AG04450 (cell line): ENCODE measurements at regions not wholly inside any gene's neighbourhood (a gene's known extent, or its start where the extent isn't known, plus 50 kb on each side); places are given as distances from the start of the nearest gene placed in this dataset.

Experiments used
- CTCF ChIA-PET: fragments of 300-600, 350-600 bp; formaldehyde crosslinking; extraction: SDS; loops from one replicate; lab custom pipeline; 2022; ENCODE audit warnings: antibody characterized with exemption, inconsistent platforms; lab: Charles Lee
- POLR2A ChIA-PET: fragments of 350-600 bp; formaldehyde crosslinking; extraction: SDS; loops from one replicate; lab custom pipeline; 2021; ENCODE audit warnings: antibody characterized with exemption, inconsistent platforms; lab: Yijun Ruan, JAX
- DNase-seq: peaks from one replicate; pipeline ENCODE4 v3.0.0-alpha.2; 2011; ENCODE audit warnings: low read depth, low spot score
- H3K27ac ChIP-seq: one replicate; pipeline ENCODE4 v1.5.1; 2012; ENCODE audit warnings: low read depth, low read length, control low read depth
- H3K27me3 ChIP-seq: one replicate; pipeline ENCODE4 v1.6.0; 2012; ENCODE audit warnings: low read length; ENCODE audit not compliant: control insufficient read depth, insufficient read depth
- H3K4me3 ChIP-seq: 2 replicates; pipeline ENCODE4 v1.5.1; 2011; ENCODE audit warnings: mild to moderate bottlenecking, low read depth, low read length, control low read depth
- H3K9me3 ChIP-seq: 2 replicates; pipeline ENCODE4 v1.5.1; 2012; ENCODE audit warnings: low read length; ENCODE audit not compliant: control insufficient read depth, insufficient read depth
- CTCF ChIP-seq: IDR thresholded peaks from 2 replicates; pipeline ENCODE4 v1.5.1; 2011; ENCODE audit warnings: low read depth, low read length, control low read depth, inconsistent platforms

GRCh38 chr5:56492812-56493211, 259.7 kb upstream of the ANKRD55 start:
- no peaks in the 10 kb centered on the region for H3K27me3 ChIP-seq
- CTCF ChIA-PET = interaction anchor here (0.6 kb wide), 1 partner anchor 556 kb away, joined by 3 read pairs; no protein-coding TSS in a partner anchor
- TF ChIP-seq CTCF = no peak

DNA sequence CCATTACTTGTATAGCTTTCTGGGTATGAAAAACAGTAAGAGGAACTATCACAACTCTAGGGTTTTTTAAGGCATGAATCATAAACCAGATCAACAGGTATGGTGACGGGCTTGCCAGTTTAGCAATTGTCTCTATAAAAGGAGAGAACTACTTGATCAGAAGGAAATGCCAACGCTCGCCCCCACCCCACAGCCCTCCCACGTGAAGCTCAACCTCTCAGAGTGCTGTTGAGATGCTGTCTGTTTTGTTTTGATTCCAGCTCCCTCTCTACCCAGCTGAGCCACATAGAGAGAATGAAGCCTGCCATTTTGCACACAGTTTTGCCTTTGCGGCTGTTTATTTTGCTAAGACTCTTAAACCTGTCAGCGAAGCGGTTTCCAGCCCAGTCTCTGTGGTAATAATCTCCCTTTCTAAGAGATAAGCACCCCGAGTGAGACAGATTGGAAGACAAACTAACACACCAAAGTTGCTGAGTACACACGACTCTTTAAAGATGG, 257.9 kb upstream of the ANKRD55 start:
- CTCF ChIA-PET = interaction anchor here (0.5 kb wide), 1 partner anchor 648 kb away, joined by 5 read pairs; no protein-coding TSS in a partner anchor
- Histone ChIP-seq H3K4me3 (no peak overlapping the region), H3K27me3 (no peaks in the 10 kb centered on the region), H3K27ac (no peak overlapping the region), H3K9me3 (peaks cover 7% of the 10 kb centered on the region)
- TF ChIP-seq CTCF = no peak
- DNase-seq = no peak
- POLR2A ChIA-PET = interaction anchor here (0.6 kb wide), 1 partner anchor 86 kb away, joined by 3 read pairs; no protein-coding TSS in a partner anchor

More at GRCh38 chr5:56492812-56493211, 259.7 kb upstream of the ANKRD55 start:
- H3K4me3 ChIP-seq = no peak overlapping the region
- peaks cover 2% of the 10 kb centered on the region for H3K9me3 ChIP-seq
- no peak overlapping the region for H3K27ac ChIP-seq
- DNase-seq = no peak
- POLR2A ChIA-PET = no interaction called here

- Histone ChIP-seq H3K27ac (no peak overlapping the region), H3K4me3 (no peak overlapping the region), H3K27me3 (no peaks in the 10 kb centered on the region), H3K9me3 (peaks cover 7% of the 10 kb centered on the region)
- DNase-seq = no peak
- ChIA-PET CTCF (no interaction called here), POLR2A (no interaction called here)
- no peak for TF ChIP-seq CTCF
Observed at GRCh38 chr5:56489272-56489671, 256.1 kb upstream of the ANKRD55 start.

DNA sequence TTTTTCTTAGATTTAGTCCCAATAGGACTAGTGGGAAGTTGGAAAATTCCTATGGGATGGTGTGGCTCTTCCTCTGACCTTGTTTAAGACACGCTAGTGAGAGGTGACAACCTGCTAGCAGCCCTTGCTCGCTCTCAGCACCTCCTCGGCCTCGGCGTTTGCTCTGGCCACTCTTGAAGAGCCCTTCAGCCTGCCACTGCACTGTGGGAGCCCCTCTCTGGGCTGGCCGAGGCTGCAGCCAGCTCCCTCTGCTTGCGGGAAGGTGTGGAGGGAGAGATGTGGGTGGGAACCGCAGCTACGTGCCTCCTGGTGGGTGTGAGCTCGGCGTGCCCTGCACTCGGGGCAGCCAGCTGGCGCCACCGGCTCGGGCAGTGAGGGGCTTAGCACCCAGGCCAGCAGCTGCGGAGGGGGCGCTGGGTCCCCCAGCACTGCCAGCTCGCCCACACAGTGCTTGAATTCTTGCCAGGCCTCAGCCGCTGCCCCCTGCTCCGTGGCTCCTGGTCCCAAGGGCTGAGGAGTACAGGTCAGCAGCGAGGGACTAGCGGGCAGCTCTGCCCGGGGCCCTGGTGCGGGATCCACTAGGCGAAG, 254.5 kb upstream of the ANKRD55 start:
- Histone ChIP-seq H3K9me3 (peaks cover 7% of the 10 kb centered on the region), H3K27me3 (no peaks in the 10 kb centered on the region), H3K27ac (no peak overlapping the region), H3K4me3 (no peak overlapping the region)
- no peak for TF ChIP-seq CTCF
- POLR2A ChIA-PET = no interaction called here
- CTCF ChIA-PET = no interaction called here
- DNase-seq = no peak

- no peak overlapping the region for H3K27ac ChIP-seq
- ChIA-PET CTCF (no interaction called here), POLR2A (no interaction called here)
- TF ChIP-seq CTCF = no peak
- no peak overlapping the region for H3K4me3 ChIP-seq
- H3K27me3 ChIP-seq = no peaks in the 10 kb centered on the region
- H3K9me3 ChIP-seq = peaks cover under 1% of the 10 kb centered on the region; the same call in 1 of the 2 replicates
- DNase-seq = no peak
Observed at GRCh38 chr5:56482363-56482762, 249.2 kb upstream of the ANKRD55 start.
